GM12891 (cell line): ENCODE measurements at regions not wholly inside any gene's neighbourhood (a gene's known extent, or its start where the extent isn't known, plus 50 kb on each side); places are given as distances from the start of the nearest gene placed in this dataset.

Source experiments
- POLR2A ChIP-seq: IDR thresholded peaks from 2 replicates; pipeline ENCODE4 v1.6.1; 2011; ENCODE audit warnings: low read depth, low read length, control low read depth
- POLR2AphosphoS5 ChIP-seq: IDR thresholded peaks from 2 replicates; pipeline ENCODE4 v1.6.1; 2011; ENCODE audit warnings: low read depth, low read length, control low read depth
- TAF1 ChIP-seq: IDR thresholded peaks from 2 replicates; pipeline ENCODE4 v1.6.1; 2011; ENCODE audit warnings: low read depth, low read length, control low read depth

DNA sequence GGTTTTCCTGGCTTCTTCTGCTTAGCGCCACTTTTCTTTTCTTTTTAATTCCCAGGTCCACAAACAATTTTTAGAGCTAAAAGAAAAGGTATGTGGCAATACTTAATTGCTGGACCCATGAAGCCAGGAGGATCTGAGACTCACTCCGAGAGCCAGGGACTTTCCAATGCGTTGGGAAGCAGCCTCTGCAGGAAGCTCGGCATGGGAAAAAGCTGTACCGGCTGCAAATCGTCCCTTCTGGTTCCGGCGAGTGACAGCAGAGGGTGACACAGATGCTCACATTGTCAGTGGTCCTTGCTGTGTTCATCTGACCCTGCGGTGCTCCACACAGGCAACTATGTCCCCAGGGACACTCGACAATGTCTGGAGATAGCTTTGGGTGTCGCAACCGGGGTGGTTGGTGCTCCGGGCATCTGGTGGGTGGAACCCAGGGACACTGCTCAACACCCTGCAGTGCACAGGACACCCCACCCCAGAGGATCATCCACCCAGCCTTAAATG lies 164.0 kb downstream of the PRKX start:
- no peak for TF ChIP-seq POLR2A
- no peak for TF ChIP-seq POLR2AphosphoS5
- no peak for TF ChIP-seq TAF1
